HL-60 (cell line): ENCODE measurements at regions not wholly inside any gene's neighbourhood (a gene's known extent, or its start where the extent isn't known, plus 50 kb on each side); places are given as distances from the start of the nearest gene placed in this dataset.

ENCODE experiments used
- CTCF ChIP-seq: IDR thresholded peaks from one replicate; pipeline ENCODE4 v1.5.1; 2011; ENCODE audit warnings: low read length, control low read depth, inconsistent platforms; ENCODE audit not compliant: insufficient read depth
- GABPA ChIP-seq: IDR thresholded peaks from 2 replicates; pipeline ENCODE4 v1.6.1; 2012; ENCODE audit warnings: low read depth

DNA sequence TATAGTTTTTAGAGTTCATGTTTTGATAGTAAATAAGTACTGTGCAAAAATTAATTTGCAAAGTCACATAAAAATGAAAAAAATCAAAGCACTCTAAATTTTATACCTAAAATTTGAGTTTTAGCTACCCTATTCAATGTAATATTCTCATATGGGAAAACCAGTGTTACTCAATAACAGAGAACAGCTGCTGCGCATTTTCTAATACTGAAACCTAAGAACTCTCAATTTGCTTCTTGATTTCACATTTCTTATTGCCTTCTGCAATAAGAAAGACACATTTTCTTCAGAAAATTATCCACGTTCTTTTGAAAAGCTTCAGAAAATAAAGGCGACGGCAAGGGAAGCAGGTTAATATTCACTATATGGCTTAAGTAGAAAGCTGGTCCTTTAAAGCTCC, 199.1 kb upstream of the CCDC150 start:
- TF ChIP-seq CTCF = no peak
- no peak for TF ChIP-seq GABPA
